HG03469 (cell line): ENCODE measurements at regions not wholly inside any gene's neighbourhood (a gene's known extent, or its start where the extent isn't known, plus 50 kb on each side); places are given as distances from the start of the nearest gene placed in this dataset.

Experiments used
- ATAC-seq: cut with Tn5 transposase; IDR thresholded peaks from one replicate; pipeline ENCODE4 v1.9.1; 2021; ENCODE audit warnings: mild to moderate bottlenecking, moderate library complexity, moderate number of reproducible peaks; ENCODE audit not compliant: unreplicated experiment

- no peak for ATAC-seq
Observed at GRCh38 chr13:30108216-30108912, 199.0 kb downstream of the KATNAL1 start.

- ATAC-seq, result no peak
Observed at GRCh38 chr13:30107521-30108136, 199.7 kb downstream of the KATNAL1 start.

- ATAC-seq, result no peak
Observed at GRCh38 chr13:30107121-30107520, 200.2 kb downstream of the KATNAL1 start.

- no peak for ATAC-seq
Observed at GRCh38 chr13:30105381-30105780, 202.0 kb downstream of the KATNAL1 start.

- no peak for ATAC-seq
Observed at GRCh38 chr13:30103161-30103840, 204.1 kb downstream of the KATNAL1 start.

- ATAC-seq, result no peak
Observed at GRCh38 chr13:30100226-30100625, 207.1 kb downstream of the KATNAL1 start.

- no peak for ATAC-seq
Observed at GRCh38 chr13:30097701-30098100, 209.7 kb downstream of the KATNAL1 start.

- ATAC-seq, result no peak
Observed at GRCh38 chr13:30097089-30097488, 210.3 kb downstream of the KATNAL1 start.

GRCh38 chr13:30094015-30094414 lies 213.3 kb downstream of the KATNAL1 start:
- ATAC-seq, result no peak

GRCh38 chr13:30093236-30093635 lies 214.1 kb downstream of the KATNAL1 start:
- ATAC-seq, result no peak

- no peak for ATAC-seq
Observed at GRCh38 chr13:30091691-30092090, 215.7 kb downstream of the KATNAL1 start.

GRCh38 chr13:30091035-30091434 lies 216.3 kb downstream of the KATNAL1 start:
- no peak for ATAC-seq

- ATAC-seq, result no peak
Observed at GRCh38 chr13:30088312-30088855, 219.0 kb downstream of the KATNAL1 start.

- ATAC-seq, result no peak
Observed at GRCh38 chr13:30085087-30085486, 222.3 kb downstream of the KATNAL1 start.

- ATAC-seq, result no peak
Observed at GRCh38 chr13:30082391-30082790, 225.0 kb downstream of the KATNAL1 start.

GRCh38 chr13:30081331-30081730 lies 226.0 kb downstream of the KATNAL1 start:
- no peak for ATAC-seq

- no peak for ATAC-seq
Observed at GRCh38 chr13:30079501-30079900, 227.8 kb downstream of the KATNAL1 start.

- ATAC-seq, result no peak
Observed at GRCh38 chr13:30078059-30078458, 227.6 kb upstream of the UBL3 start.

- no peak for ATAC-seq
Observed at GRCh38 chr13:30077240-30077735, 226.9 kb upstream of the UBL3 start.

- no peak for ATAC-seq
Observed at GRCh38 chr13:30074955-30075614, 224.7 kb upstream of the UBL3 start.

- ATAC-seq, result no peak
Observed at GRCh38 chr13:30074431-30074830, 224.0 kb upstream of the UBL3 start.
